Esophagus muscularis mucosa (tissue), 4 donors: ENCODE measurements at regions not wholly inside any gene's neighbourhood (a gene's known extent, or its start where the extent isn't known, plus 50 kb on each side); places are given as distances from the start of the nearest gene placed in this dataset.
"Not testable (repeated sequence)": the region's sequence is repeated elsewhere in the genome, so short reads cannot be mapped to it uniquely, and the experiment has no call there.

Experiments
- EP300 ChIP-seq: sonication (generic); formaldehyde crosslinking; IDR thresholded peaks from one replicate; pipeline ENCODE4 v1.6.1; 2017; ENCODE audit warnings: antibody characterized with exemption
- POLR2A ChIP-seq: fragments of 450-650 bp; IDR thresholded peaks from one replicate; pipeline ENCODE4 v1.6.1; 2017; ENCODE audit warnings: antibody characterized with exemption, moderate library complexity, mild to moderate bottlenecking, low read depth
- POLR2AphosphoS5 ChIP-seq, 2 donors: sonication (generic); formaldehyde crosslinking; IDR thresholded peaks; one replicate each; pipeline ENCODE4 v1.6.1; 2017; ENCODE audit warnings: antibody characterized with exemption in 2 of 2
- TF ChIP-seq, protein P1 (sequence below), 3 experiments: fragments of 200-600 bp in 2 of 3; fragments of 450-650 bp in 1 of 3; sonication (generic) in 2 of 3; IDR thresholded peaks; one replicate each; pipeline ENCODE4 v1.5.1; 2017 to 2019; ENCODE audit warnings: antibody characterized with exemption in 3 of 3, mild to moderate bottlenecking in 2 of 3, moderate library complexity in 1 of 3

GRCh38 chr1:188655966-188656365 is 1821.7 kb downstream of the BRINP3 start:
- not testable (repeated sequence) for TF ChIP-seq POLR2AphosphoS5 (IDR thresholded peaks at IDR 0.05); POLR2A; EP300
- TF ChIP-seq, protein P1, sequence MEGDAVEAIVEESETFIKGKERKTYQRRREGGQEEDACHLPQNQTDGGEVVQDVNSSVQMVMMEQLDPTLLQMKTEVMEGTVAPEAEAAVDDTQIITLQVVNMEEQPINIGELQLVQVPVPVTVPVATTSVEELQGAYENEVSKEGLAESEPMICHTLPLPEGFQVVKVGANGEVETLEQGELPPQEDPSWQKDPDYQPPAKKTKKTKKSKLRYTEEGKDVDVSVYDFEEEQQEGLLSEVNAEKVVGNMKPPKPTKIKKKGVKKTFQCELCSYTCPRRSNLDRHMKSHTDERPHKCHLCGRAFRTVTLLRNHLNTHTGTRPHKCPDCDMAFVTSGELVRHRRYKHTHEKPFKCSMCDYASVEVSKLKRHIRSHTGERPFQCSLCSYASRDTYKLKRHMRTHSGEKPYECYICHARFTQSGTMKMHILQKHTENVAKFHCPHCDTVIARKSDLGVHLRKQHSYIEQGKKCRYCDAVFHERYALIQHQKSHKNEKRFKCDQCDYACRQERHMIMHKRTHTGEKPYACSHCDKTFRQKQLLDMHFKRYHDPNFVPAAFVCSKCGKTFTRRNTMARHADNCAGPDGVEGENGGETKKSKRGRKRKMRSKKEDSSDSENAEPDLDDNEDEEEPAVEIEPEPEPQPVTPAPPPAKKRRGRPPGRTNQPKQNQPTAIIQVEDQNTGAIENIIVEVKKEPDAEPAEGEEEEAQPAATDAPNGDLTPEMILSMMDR (IDR thresholded peaks at IDR 0.05) = not testable (repeated sequence)
